MM.1S (cell line): ENCODE measurements at regions not wholly inside any gene's neighbourhood (a gene's known extent, or its start where the extent isn't known, plus 50 kb on each side); places are given as distances from the start of the nearest gene placed in this dataset.
A peak's percentile ranks its signal among the peaks of the same experiment; 100 is the strongest.

Experiments
- DNase-seq: peaks from one replicate; pipeline ENCODE4 v3.0.0-alpha.2; 2015
- H2AFZ ChIP-seq: fragments of 300-600 bp; sonication (generic); 2 replicates; pipeline ENCODE4 v1.6.0; 2016; ENCODE audit warnings: antibody characterized with exemption, low read length
- H3F3A ChIP-seq: fragments of 300-600 bp; sonication (generic); 2 replicates; pipeline ENCODE4 v1.6.1; 2016; ENCODE audit warnings: mild to moderate bottlenecking, antibody characterized with exemption, low read length, moderate library complexity, mixed read lengths; ENCODE audit not compliant: insufficient read depth
- H3K27ac ChIP-seq: fragments of 300-600 bp; sonication (generic); 2 replicates; pipeline ENCODE4 v1.5.1; 2016; ENCODE audit warnings: mild to moderate bottlenecking, low read length
- H3K27me3 ChIP-seq: fragments of 300-600 bp; sonication (generic); replicated peaks from 2 replicates; pipeline ENCODE4 v1.6.0; 2016; ENCODE audit warnings: low read length; ENCODE audit not compliant: insufficient read depth
- H3K36me3 ChIP-seq: fragments of 300-600 bp; sonication (generic); replicated peaks from 2 replicates; pipeline ENCODE4 v1.6.1; 2016; ENCODE audit warnings: mild to moderate bottlenecking, low read length, mixed read lengths; ENCODE audit not compliant: insufficient read depth
- H3K4me1 ChIP-seq: fragments of 300-600 bp; sonication (generic); 2 replicates; pipeline ENCODE4 v1.6.1; 2016; ENCODE audit warnings: low read length, mixed read lengths
- H3K4me2 ChIP-seq: fragments of 300-600 bp; sonication (generic); 2 replicates; pipeline ENCODE4 v1.6.0; 2016; ENCODE audit warnings: low read depth, low read length
- H3K4me3 ChIP-seq: fragments of 300-600 bp; sonication (generic); 2 replicates; pipeline ENCODE4 v1.5.1; 2016; ENCODE audit warnings: low read length, mixed read lengths
- H3K79me2 ChIP-seq: fragments of 300-600 bp; sonication (generic); 2 replicates; pipeline ENCODE4 v1.6.1; 2016; ENCODE audit warnings: mixed run types, low read length, mixed read lengths
- H3K9ac ChIP-seq: fragments of 300-600 bp; sonication (generic); 2 replicates; pipeline ENCODE4 v1.6.1; 2016; ENCODE audit warnings: low read length, mixed read lengths
- H3K9me2 ChIP-seq: fragments of 300-600 bp; sonication (generic); replicated peaks from 2 replicates; pipeline ENCODE4 v1.6.1; 2016; ENCODE audit warnings: mild to moderate bottlenecking, low read length, mixed read lengths; ENCODE audit not compliant: insufficient read depth
- H3K9me3 ChIP-seq: fragments of 300-600 bp; sonication (generic); replicated peaks from 2 replicates; pipeline ENCODE4 v1.6.1; 2016; ENCODE audit warnings: mild to moderate bottlenecking, low read length, mixed read lengths; ENCODE audit not compliant: insufficient read depth
- H4K20me1 ChIP-seq: fragments of 300-600 bp; sonication (generic); 2 replicates; pipeline ENCODE4 v1.6.1; 2016; ENCODE audit warnings: mild to moderate bottlenecking, low read length, moderate library complexity, mixed read lengths; ENCODE audit not compliant: insufficient read depth
- EZH2 ChIP-seq: fragments of 300-600 bp; sonication (generic); optimal IDR thresholded peaks from 2 replicates; pipeline ENCODE3; 2017; ENCODE audit warnings: low read depth, mild to moderate bottlenecking, antibody characterized with exemption, low read length, mixed read lengths
- EZH2phosphoT487 ChIP-seq: fragments of 300-600 bp; sonication (generic); IDR thresholded peaks from 2 replicates; pipeline ENCODE4 v1.6.1; 2018; ENCODE audit warnings: antibody characterized with exemption, low read length
- TF ChIP-seq, protein P1 (sequence below): fragments of 300-600 bp; sonication (generic); IDR thresholded peaks from 2 replicates; pipeline ENCODE4 v1.5.1; 2016; ENCODE audit warnings: antibody characterized with exemption, low read length, mixed read lengths

DNA sequence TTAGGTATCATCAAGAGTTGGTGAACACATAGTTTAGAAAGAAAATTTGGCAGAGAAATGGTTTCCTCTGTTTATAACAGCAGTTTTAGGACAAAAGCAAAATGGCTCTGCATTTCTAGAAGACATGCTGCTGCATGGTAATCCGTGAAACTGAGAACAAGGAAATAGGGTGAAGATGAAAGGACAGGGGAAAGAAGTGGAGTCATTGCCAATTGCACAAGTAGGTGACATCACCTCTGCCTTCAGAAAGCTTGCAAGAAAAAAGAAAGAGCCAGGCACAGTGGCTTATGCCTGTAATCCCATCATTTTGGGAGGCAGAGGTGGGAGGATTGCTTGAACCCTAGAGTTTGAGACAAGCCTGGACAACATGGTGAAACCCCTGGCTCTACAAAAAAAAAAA lies 217.6 kb downstream of the LMX1A start:
- H4K20me1 ChIP-seq, result no peaks in the 10 kb centered on the region
- H3K79me2 ChIP-seq, result no peaks in the 10 kb centered on the region
- no peaks in the 10 kb centered on the region for H3K36me3 ChIP-seq
- H2AFZ ChIP-seq, result no peak overlapping the region
- DNase-seq, result no peak
- H3K4me3 ChIP-seq, result no peak overlapping the region
- H3K4me2 ChIP-seq, result no peak overlapping the region
- no peaks in the 10 kb centered on the region for H3K9me3 ChIP-seq
- no peak overlapping the region for H3K27ac ChIP-seq
- no peaks in the 10 kb centered on the region for H3K27me3 ChIP-seq
- H3K9ac ChIP-seq, result no peak overlapping the region
- H3K9me2 ChIP-seq, result no peaks in the 10 kb centered on the region
- TF ChIP-seq EZH2phosphoT487 (no peak), EZH2 (no peak)
- H3F3A ChIP-seq, result no peaks in the 10 kb centered on the region
- H3K4me1 ChIP-seq, result no peaks in the 10 kb centered on the region

DNA sequence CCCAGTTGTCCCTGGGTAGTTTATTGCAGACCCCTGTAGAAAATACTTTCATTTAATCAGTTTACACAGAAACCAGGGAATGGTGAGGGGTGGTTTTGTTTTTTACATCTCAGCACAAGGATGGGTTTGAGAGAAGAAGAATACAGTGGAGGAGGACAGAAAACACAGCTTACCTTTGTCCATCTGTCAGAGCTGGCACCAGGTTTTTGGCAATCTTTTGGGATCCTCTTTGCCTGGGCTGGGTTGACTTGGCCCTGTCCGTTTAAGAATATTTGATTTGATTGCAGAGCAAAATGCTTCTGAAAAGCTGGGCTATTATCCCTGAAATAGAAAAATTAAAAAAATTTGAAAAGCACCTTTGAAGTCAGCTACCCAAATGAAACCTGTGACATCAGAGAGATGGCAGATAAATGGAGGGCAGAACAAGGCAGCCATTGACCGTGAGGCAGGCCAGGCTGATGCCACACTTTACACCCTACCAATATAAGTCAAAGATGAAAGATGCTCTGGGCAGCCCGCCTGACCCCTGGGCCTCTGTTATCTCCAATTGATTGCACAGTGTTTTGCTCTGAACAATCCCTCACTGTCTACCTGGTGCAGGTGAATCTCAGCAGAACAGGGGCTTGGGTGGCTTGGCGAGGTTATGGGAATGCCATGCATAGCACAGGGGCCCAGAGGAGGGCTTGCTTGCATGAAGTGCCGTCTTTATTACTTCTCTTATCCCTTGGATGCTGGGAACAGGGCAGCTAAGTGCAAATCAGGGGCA lies 218.8 kb downstream of the LMX1A start:
- Histone ChIP-seq H3K9me3 (no peaks in the 10 kb centered on the region), H3K4me2 (no peak overlapping the region), H3K4me3 (no peak overlapping the region)

DNA sequence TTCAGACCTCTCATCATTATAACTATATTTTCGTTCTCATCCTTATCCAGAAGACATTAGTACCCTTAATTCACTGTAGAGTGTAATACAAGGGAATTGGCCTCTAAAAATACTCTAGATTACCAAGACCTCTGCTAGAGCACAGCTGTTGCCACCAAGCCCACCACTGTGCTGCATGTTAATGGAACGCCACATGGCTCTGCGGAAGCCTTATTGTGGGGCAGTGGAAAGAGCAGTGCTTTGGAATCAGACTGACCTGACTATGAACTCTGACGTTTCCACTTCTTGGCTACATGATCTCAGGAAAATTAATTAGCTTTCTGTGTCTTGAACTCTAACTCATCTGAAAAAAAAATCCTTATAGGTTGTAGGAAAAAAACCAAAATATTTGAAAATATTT lies 222.1 kb downstream of the LMX1A start:
- Histone ChIP-seq H4K20me1 (no peaks in the 10 kb centered on the region), H3K4me1 (peaks cover 6% of the 10 kb centered on the region), H3K4me2 (no peak overlapping the region), H3K79me2 (no peaks in the 10 kb centered on the region), H3K9ac (no peak overlapping the region), H3K9me2 (no peaks in the 10 kb centered on the region), H3K4me3 (no peak overlapping the region), H2AFZ (no peak overlapping the region), H3F3A (no peaks in the 10 kb centered on the region), H3K27ac (no peak overlapping the region), H3K27me3 (no peaks in the 10 kb centered on the region; the same call in 1 of the 2 replicates), H3K9me3 (no peaks in the 10 kb centered on the region), H3K36me3 (no peaks in the 10 kb centered on the region)
- no peak for DNase-seq
- TF ChIP-seq EZH2phosphoT487, result no peak
- TF ChIP-seq EZH2, result no peak
- TF ChIP-seq, protein P1, sequence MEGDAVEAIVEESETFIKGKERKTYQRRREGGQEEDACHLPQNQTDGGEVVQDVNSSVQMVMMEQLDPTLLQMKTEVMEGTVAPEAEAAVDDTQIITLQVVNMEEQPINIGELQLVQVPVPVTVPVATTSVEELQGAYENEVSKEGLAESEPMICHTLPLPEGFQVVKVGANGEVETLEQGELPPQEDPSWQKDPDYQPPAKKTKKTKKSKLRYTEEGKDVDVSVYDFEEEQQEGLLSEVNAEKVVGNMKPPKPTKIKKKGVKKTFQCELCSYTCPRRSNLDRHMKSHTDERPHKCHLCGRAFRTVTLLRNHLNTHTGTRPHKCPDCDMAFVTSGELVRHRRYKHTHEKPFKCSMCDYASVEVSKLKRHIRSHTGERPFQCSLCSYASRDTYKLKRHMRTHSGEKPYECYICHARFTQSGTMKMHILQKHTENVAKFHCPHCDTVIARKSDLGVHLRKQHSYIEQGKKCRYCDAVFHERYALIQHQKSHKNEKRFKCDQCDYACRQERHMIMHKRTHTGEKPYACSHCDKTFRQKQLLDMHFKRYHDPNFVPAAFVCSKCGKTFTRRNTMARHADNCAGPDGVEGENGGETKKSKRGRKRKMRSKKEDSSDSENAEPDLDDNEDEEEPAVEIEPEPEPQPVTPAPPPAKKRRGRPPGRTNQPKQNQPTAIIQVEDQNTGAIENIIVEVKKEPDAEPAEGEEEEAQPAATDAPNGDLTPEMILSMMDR, result no peak

More for the DNA sequence above, 218.8 kb downstream of the LMX1A start:
- no peak overlapping the region for H2AFZ ChIP-seq
- H3K27me3 ChIP-seq, result no peaks in the 10 kb centered on the region
- H3K27ac ChIP-seq, result no peak overlapping the region
- H3K79me2 ChIP-seq, result no peaks in the 10 kb centered on the region
- DNase-seq, result no peak
- no peaks in the 10 kb centered on the region for H3F3A ChIP-seq
- no peaks in the 10 kb centered on the region for H4K20me1 ChIP-seq
- H3K9me2 ChIP-seq, result no peaks in the 10 kb centered on the region
- no peak overlapping the region for H3K9ac ChIP-seq
- no peaks in the 10 kb centered on the region for H3K36me3 ChIP-seq
- TF ChIP-seq EZH2, result no peak
- TF ChIP-seq, protein P1, result no peak
- no peak for TF ChIP-seq EZH2phosphoT487
- no peaks in the 10 kb centered on the region for H3K4me1 ChIP-seq

DNA sequence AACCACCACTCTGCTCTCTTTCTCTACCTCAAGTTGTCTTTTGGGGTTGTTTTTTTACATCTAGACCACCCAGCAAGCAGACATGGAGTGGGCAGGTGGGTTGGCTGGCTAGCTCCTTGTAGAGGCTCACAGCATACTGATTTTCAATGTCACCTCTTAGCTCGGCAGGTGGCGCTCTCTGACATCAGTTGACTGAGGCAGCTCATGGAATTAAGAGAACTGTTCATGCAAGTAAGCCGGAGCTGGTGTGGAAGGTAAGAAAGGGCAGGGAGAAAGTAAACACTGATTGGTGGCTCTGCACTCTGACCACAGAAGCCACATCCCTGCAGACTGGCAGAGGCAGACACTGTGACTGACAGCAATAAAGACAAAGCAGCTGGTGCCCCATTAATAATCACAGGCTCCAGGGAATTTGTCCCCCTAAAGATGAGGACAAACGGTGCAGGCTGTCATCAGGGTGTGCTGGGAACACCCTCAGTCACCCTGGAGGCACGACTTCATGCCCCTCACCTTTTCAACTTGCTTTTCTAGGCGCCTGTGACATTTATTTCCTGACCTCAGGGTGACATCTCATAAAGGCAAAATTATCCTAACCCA lies 226.8 kb downstream of the LMX1A start:
- Histone ChIP-seq H3K79me2 (no peaks in the 10 kb centered on the region), H3K9me2 (no peaks in the 10 kb centered on the region), H3K27me3 (no peaks in the 10 kb centered on the region; the same call in 1 of the 2 replicates), H3F3A (no peaks in the 10 kb centered on the region), H3K9ac (no peak overlapping the region), H3K4me3 (no peak overlapping the region), H3K4me1 (peaks cover 6% of the 10 kb centered on the region), H4K20me1 (no peaks in the 10 kb centered on the region), H3K36me3 (no peaks in the 10 kb centered on the region), H3K9me3 (no peaks in the 10 kb centered on the region), H3K27ac (no peak overlapping the region), H2AFZ (no peak overlapping the region), H3K4me2 (0 out of 2 replicates have a peak overlapping the region, but pooled peaks have one; percentile 2)
- no peak for TF ChIP-seq EZH2
- TF ChIP-seq, protein P1, result peak; percentile 97
- peak; percentile 94 for DNase-seq
